Neural cell (in vitro differentiated cells): ENCODE measurements at regions not wholly inside any gene's neighbourhood (a gene's known extent, or its start where the extent isn't known, plus 50 kb on each side); places are given as distances from the start of the nearest gene placed in this dataset.
"Not testable (repeated sequence)": the region's sequence is repeated elsewhere in the genome, so short reads cannot be mapped to it uniquely, and the experiment has no call there.

Source experiments
- CTCF ChIP-seq: fragments of 450-650 bp; IDR thresholded peaks from 2 replicates; pipeline ENCODE4 v1.5.1; 2014; ENCODE audit warnings: antibody characterized with exemption, mild to moderate bottlenecking, moderate library complexity; ENCODE audit not compliant: poor library complexity, severe bottlenecking
- EP300 ChIP-seq: fragments of 450-650 bp; conservative IDR thresholded peaks from 2 replicates; pipeline ENCODE4 v1.6.1; 2014; ENCODE audit warnings: antibody characterized with exemption, mild to moderate bottlenecking, moderate library complexity; ENCODE audit not compliant: poor library complexity, severe bottlenecking
- EZH2 ChIP-seq: fragments of 200-600, 300-800 bp; shearing (Covaris generic), sonication (generic); IDR thresholded peaks from 2 replicates; pipeline ENCODE4 v1.6.1; 2014; ENCODE audit warnings: antibody characterized with exemption, low read length, borderline replicate concordance, mild to moderate bottlenecking; ENCODE audit not compliant: insufficient read depth, poor library complexity, severe bottlenecking
- POLR2AphosphoS5 ChIP-seq: IDR thresholded peaks from 2 replicates; pipeline ENCODE4 v1.6.1; 2012
- RAD21 ChIP-seq: fragments of 450-650 bp; conservative IDR thresholded peaks from 2 replicates; pipeline ENCODE4 v1.6.1; 2014; ENCODE audit warnings: antibody characterized with exemption, mild to moderate bottlenecking, moderate library complexity
- REST ChIP-seq: IDR thresholded peaks from 2 replicates; pipeline ENCODE4 v1.6.1; 2012; ENCODE audit warnings: borderline replicate concordance
- SMC3 ChIP-seq: fragments of 450-650 bp; conservative IDR thresholded peaks from 2 replicates; pipeline ENCODE4 v1.6.1; 2014; ENCODE audit warnings: antibody characterized with exemption, mild to moderate bottlenecking, moderate library complexity; ENCODE audit not compliant: poor library complexity
- TAF1 ChIP-seq: IDR thresholded peaks from 2 replicates; pipeline ENCODE4 v1.6.1; 2012; ENCODE audit warnings: low read depth

GRCh38 chr7:15054304-15054703 lies 151.8 kb upstream of the DGKB start:
- not testable (repeated sequence) for TF ChIP-seq CTCF, EP300, TAF1, POLR2AphosphoS5, EZH2, RAD21, REST, SMC3
